ENCODE measurements at regions not wholly inside any gene's neighbourhood (a gene's known extent, or its start where the extent isn't known, plus 50 kb on each side); places are given as distances from the start of the nearest gene placed in this dataset.

DNA sequence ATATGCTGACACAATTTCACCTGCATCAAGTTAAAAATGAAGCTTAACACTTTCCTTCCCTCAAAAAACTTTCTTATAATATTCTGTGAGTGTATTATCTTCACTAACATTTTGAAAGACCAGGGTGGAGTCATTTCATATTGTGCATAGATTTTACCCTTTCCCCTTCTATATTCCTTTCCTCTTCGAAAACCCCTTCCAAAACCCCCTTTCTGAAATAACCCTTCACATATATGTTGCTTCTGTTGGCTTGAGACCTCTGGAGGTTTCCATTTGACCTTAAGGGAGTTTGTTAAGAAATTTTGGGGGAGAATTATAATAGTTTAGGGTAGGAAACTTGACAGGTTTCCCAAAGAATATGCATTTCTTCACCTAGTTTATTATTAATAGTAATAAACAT is 489.6 kb upstream of the MIR17HG start:
- DNase-seq (ENCODE audit: low read depth) = no peak
- TF ChIP-seq CTCF (IDR thresholded peaks at IDR 0.05; ENCODE audit: insufficient read depth, low read length) = no peak
- no peak overlapping the region for H3K4me3 ChIP-seq (ENCODE audit: low read depth, low read length)

DNA sequence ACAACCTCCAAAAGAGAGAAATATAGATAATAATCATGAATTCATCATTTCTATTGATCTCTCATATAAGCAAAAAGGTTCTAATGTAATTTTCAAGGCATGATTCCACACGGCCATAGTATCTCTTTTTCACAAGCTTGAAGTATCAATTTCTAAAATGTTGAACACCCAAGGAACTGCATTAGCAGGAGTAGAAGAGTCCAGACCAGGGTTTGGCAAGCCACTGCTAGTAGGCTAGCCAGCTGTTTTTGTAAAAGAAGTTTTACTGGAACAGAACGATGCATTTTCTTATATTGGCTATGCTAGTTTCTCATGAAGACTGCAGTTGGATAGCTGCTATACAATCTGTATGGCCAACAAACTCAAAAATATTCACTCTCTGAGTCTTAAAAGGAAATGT is 481.5 kb upstream of the MIR17HG start:
- no peak for DNase-seq (ENCODE audit: low read depth)
- no peak overlapping the region for H3K4me3 ChIP-seq (ENCODE audit: low read depth, low read length)
- no peak for TF ChIP-seq CTCF (IDR thresholded peaks at IDR 0.05; ENCODE audit: insufficient read depth, low read length)

- no peak overlapping the region for H3K4me3 ChIP-seq (ENCODE audit: low read depth, low read length)
- peak; percentile 69 for TF ChIP-seq CTCF (IDR thresholded peaks at IDR 0.05; ENCODE audit: insufficient read depth, low read length)
- peak; percentile 68 for DNase-seq (ENCODE audit: low read depth)
These were observed 480.2 kb upstream of the MIR17HG start for GRCh38 chr13:90867336-90867683.

- no peak overlapping the region for H3K4me3 ChIP-seq (ENCODE audit: low read depth, low read length)
- peak; percentile 46 for DNase-seq (ENCODE audit: low read depth)
These were observed 479.1 kb upstream of the MIR17HG start for GRCh38 chr13:90868321-90868920.

DNA sequence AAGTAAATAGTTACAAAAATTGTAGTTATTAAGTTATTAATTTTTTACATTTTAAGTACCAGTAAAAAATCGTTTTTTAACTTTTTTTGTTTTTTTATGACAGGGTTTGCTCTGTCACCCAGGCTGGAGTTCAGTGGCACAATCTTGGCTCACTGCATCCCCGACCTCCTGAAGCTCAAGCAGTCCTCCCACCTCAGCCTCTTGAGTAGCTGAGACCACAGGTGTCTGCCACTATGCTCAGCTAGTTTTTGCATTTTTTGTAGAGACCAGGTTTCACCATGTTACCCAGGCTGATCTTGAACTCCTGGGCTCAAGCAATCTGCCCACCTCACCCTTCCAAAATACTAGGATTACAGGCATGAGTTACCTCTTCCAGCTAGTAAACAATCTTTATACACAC is 477.9 kb upstream of the MIR17HG start:
- no peak for DNase-seq (ENCODE audit: low read depth)
- TF ChIP-seq CTCF (IDR thresholded peaks at IDR 0.05; ENCODE audit: insufficient read depth, low read length) = no peak
- no peak overlapping the region for H3K4me3 ChIP-seq (ENCODE audit: low read depth, low read length)

More at GRCh38 chr13:90868321-90868920, 479.1 kb upstream of the MIR17HG start:
- peak; percentile 59 for TF ChIP-seq CTCF (IDR thresholded peaks at IDR 0.05; ENCODE audit: insufficient read depth, low read length)

GRCh38 chr13:90872491-90873025 is 474.9 kb upstream of the MIR17HG start:
- no peak overlapping the region for H3K4me3 ChIP-seq (ENCODE audit: low read depth, low read length)
- no peak for TF ChIP-seq CTCF (IDR thresholded peaks at IDR 0.05; ENCODE audit: insufficient read depth, low read length)
- DNase-seq (ENCODE audit: low read depth) = no peak

- DNase-seq (ENCODE audit: low read depth) = no peak
- no peak for TF ChIP-seq CTCF (IDR thresholded peaks at IDR 0.05; ENCODE audit: insufficient read depth, low read length)
These were observed 466.7 kb upstream of the MIR17HG start for GRCh38 chr13:90880790-90881189.

More at GRCh38 chr13:90880790-90881189, 466.7 kb upstream of the MIR17HG start:
- H3K4me3 ChIP-seq (ENCODE audit: low read depth, low read length) = no peak overlapping the region
